A549 (cell line): ENCODE measurements at regions not wholly inside any gene's neighbourhood (a gene's known extent, or its start where the extent isn't known, plus 50 kb on each side); places are given as distances from the start of the nearest gene placed in this dataset.

Experiments used
- CHD2 ChIP-seq: fragments of 150-350 bp; IDR thresholded peaks from 2 replicates; pipeline ENCODE4 v1.6.1; 2014; ENCODE audit warnings: low read length; ENCODE audit not compliant: partially characterized antibody
- HOXA7 ChIP-seq: fragments of 250-450 bp; sonication (Bioruptor Pico); IDR thresholded peaks from 2 replicates; pipeline ENCODE4 v1.5.0; 2020; ENCODE audit warnings: mild to moderate bottlenecking, moderate library complexity

DNA sequence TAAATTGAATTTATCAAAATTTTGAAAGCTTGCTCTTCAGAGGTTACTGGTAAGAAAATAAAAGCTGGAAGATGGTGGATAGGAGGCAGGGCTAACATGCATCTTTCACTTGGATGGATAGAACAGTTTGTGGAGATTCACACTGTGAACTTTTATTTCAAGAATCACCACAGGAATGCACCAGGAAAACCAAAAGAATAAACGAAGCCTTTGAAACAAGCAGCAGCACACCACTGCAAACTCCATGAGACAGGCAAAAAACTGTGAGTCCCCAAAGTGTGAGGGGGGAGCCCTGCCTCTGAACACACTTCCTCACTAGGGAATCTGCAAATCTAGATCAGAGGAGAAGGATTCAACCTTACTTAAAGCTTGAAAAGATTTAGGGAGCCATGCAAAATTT is 122.2 kb downstream of the RTP4 start:
- no peak for TF ChIP-seq CHD2
- no peak for TF ChIP-seq HOXA7 (CRISPR knock-in tag)
